DND-41 (cell line): ENCODE measurements at regions not wholly inside any gene's neighbourhood (a gene's known extent, or its start where the extent isn't known, plus 50 kb on each side); places are given as distances from the start of the nearest gene placed in this dataset.
"Not testable (repeated sequence)": the region's sequence is repeated elsewhere in the genome, so short reads cannot be mapped to it uniquely, and the experiment has no call there.

Experiments used
- ATAC-seq: fragments of 200-7000 bp; cut with Tn5 transposase; 3 replicates; pipeline ENCODE4 v1.9.1; 2021; ENCODE audit warnings: low read depth; ENCODE audit not compliant: insufficient read depth
- DNase-seq: peaks from one replicate; pipeline ENCODE4 v3.0.0-alpha.2; 2020
- H2AFZ ChIP-seq: 2 replicates; pipeline ENCODE4 v1.6.0; 2012; ENCODE audit warnings: low read depth, low read length
- H3K27ac ChIP-seq: 2 replicates; pipeline ENCODE4 v1.5.1; 2012; ENCODE audit warnings: low read length, inconsistent platforms
- H3K27me3 ChIP-seq: fragments of 200-600 bp; sonication (generic); 2 replicates; pipeline ENCODE4 v1.6.0; 2012; ENCODE audit warnings: low read length, mild to moderate bottlenecking, inconsistent platforms; ENCODE audit not compliant: insufficient read depth, poor library complexity
- H3K36me3 ChIP-seq: 2 replicates; pipeline ENCODE4 v1.5.1; 2012; ENCODE audit warnings: low read length, inconsistent platforms; ENCODE audit not compliant: insufficient read depth
- H3K4me1 ChIP-seq: 2 replicates; pipeline ENCODE4 v1.5.1; 2012; ENCODE audit warnings: mild to moderate bottlenecking, low read length; ENCODE audit not compliant: insufficient read depth
- H3K4me2 ChIP-seq: 2 replicates; pipeline ENCODE4 v1.6.0; 2012; ENCODE audit warnings: mild to moderate bottlenecking, moderate library complexity, low read length, inconsistent platforms; ENCODE audit not compliant: insufficient read depth
- H3K4me3 ChIP-seq, 2 experiments: fragments of 200-600 bp in 1 of 2; shearing (Covaris generic) in 1 of 2; 2 replicates each; pipeline ENCODE4 v1.5.1; 2012 to 2016; ENCODE audit warnings: inconsistent platforms in 2 of 2, low read length in 2 of 2, mild to moderate bottlenecking in 2 of 2, low read depth in 1 of 2, moderate library complexity in 1 of 2
- H3K79me2 ChIP-seq: 2 replicates; pipeline ENCODE4 v1.6.0; 2012; ENCODE audit warnings: low read length, inconsistent platforms; ENCODE audit not compliant: insufficient read depth
- H3K9ac ChIP-seq: 2 replicates; pipeline ENCODE4 v1.6.0; 2012; ENCODE audit warnings: low read depth, mild to moderate bottlenecking, inconsistent platforms, low read length, moderate library complexity
- H3K9me3 ChIP-seq: 2 replicates; pipeline ENCODE4 v1.5.1; 2012; ENCODE audit warnings: low read length, moderate library complexity, mild to moderate bottlenecking, inconsistent platforms; ENCODE audit not compliant: insufficient read depth, severe bottlenecking
- H4K20me1 ChIP-seq: 2 replicates; pipeline ENCODE4 v1.6.0; 2012; ENCODE audit warnings: low read length; ENCODE audit not compliant: insufficient read depth
- EZH2 ChIP-seq: IDR thresholded peaks from 3 replicates; pipeline ENCODE4 v1.6.1; 2012; ENCODE audit warnings: borderline replicate concordance, low read depth, mild to moderate bottlenecking, moderate library complexity, low read length, inconsistent platforms; ENCODE audit not compliant: severe bottlenecking
- TF ChIP-seq, protein P1 (sequence below): IDR thresholded peaks from 2 replicates; pipeline ENCODE4 v1.5.1; 2012; ENCODE audit warnings: borderline replicate concordance, low read length, moderate library complexity, mild to moderate bottlenecking; ENCODE audit not compliant: poor library complexity, severe bottlenecking; ENCODE audit errors: extremely low read depth

DNA sequence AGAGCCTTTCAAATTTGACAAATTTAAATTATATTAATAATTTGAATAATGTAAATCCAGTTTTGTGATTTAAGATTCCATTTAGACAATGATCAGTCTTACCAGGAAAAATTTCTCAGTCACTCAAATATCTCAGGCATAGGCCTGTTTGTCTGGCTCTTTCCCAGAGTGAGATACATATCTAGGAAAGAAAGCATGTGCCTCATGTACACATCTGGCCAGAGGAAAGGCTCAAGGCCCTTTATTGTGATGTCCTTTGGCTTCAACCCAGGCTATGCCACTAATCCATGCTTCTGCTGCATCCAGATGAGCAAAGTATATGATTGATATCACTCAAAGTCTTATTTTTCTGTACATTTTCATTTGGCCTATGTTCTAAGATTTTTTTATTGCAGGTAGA is 473.3 kb upstream of the ADGRL3 start:
- Histone ChIP-seq H3K27me3 (no peaks in the 10 kb centered on the region), H4K20me1 (no peaks in the 10 kb centered on the region), H3K27ac (no peak overlapping the region), H3K4me3 (no peak overlapping the region), H3K4me2 (no peak overlapping the region), H2AFZ (no peak overlapping the region), H3K4me1 (no peaks in the 10 kb centered on the region), H3K9ac (no peak overlapping the region), H3K79me2 (no peaks in the 10 kb centered on the region), H3K9me3 (no peaks in the 10 kb centered on the region), H3K36me3 (no peaks in the 10 kb centered on the region)
- no peak for TF ChIP-seq EZH2
- TF ChIP-seq, protein P1, sequence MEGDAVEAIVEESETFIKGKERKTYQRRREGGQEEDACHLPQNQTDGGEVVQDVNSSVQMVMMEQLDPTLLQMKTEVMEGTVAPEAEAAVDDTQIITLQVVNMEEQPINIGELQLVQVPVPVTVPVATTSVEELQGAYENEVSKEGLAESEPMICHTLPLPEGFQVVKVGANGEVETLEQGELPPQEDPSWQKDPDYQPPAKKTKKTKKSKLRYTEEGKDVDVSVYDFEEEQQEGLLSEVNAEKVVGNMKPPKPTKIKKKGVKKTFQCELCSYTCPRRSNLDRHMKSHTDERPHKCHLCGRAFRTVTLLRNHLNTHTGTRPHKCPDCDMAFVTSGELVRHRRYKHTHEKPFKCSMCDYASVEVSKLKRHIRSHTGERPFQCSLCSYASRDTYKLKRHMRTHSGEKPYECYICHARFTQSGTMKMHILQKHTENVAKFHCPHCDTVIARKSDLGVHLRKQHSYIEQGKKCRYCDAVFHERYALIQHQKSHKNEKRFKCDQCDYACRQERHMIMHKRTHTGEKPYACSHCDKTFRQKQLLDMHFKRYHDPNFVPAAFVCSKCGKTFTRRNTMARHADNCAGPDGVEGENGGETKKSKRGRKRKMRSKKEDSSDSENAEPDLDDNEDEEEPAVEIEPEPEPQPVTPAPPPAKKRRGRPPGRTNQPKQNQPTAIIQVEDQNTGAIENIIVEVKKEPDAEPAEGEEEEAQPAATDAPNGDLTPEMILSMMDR: no peak
- ATAC-seq (no peak), DNase-seq (no peak)

DNA sequence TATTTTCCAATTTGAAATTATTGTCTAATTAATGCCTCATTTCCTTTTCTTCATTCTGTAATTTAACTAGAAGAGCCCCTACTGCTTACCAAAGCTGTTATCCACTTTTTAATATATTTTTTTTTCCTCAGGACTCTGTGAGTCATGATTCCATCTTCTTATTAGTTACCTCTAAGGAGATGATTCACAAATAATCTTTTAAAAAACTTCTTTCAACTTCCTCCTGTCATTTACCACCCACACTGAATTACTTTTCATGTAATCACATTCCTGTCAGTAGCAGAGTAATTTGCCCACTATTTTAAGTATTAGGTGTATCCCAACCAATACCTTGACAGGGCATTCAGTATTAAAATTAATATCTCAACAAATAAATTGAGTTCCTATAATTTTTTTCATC is 470.9 kb upstream of the ADGRL3 start:
- Histone ChIP-seq H3K4me2 (no peak overlapping the region), H2AFZ (no peak overlapping the region), H4K20me1 (no peaks in the 10 kb centered on the region), H3K4me1 (no peaks in the 10 kb centered on the region), H3K27me3 (no peaks in the 10 kb centered on the region), H3K79me2 (no peaks in the 10 kb centered on the region), H3K27ac (no peak overlapping the region), H3K9ac (no peak overlapping the region), H3K36me3 (no peaks in the 10 kb centered on the region), H3K9me3 (no peaks in the 10 kb centered on the region), H3K4me3 (no peak overlapping the region)
- DNase-seq (no peak), ATAC-seq (no peak)
- no peak for TF ChIP-seq EZH2
- TF ChIP-seq, protein P1: no peak

DNA sequence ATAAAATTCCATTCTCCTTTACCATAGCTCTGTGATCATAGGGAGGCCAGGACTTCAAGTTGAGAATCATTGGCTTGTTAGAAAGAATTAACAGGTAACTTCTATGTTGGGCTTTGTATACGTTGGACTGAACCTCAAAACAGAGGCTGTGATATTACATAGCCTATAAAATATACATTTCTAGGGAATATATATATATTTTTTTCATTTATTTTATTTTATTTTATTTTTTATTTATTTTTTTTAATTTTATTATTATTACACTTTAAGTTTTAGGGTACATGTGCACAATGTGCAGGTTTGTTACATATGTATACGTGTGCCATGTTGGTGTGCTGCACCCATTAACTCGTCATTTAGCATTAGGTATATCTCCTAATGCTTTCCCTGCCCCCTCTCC is 470.4 kb upstream of the ADGRL3 start:
- H3K9ac ChIP-seq, H2AFZ ChIP-seq, H3K4me2 ChIP-seq, H4K20me1 ChIP-seq, H3K27ac ChIP-seq, H3K79me2 ChIP-seq, H3K4me1 ChIP-seq, H3K27me3 ChIP-seq, ATAC-seq, H3K4me3 ChIP-seq, H3K36me3 ChIP-seq, DNase-seq, H3K9me3 ChIP-seq: not testable (repeated sequence)

DNA sequence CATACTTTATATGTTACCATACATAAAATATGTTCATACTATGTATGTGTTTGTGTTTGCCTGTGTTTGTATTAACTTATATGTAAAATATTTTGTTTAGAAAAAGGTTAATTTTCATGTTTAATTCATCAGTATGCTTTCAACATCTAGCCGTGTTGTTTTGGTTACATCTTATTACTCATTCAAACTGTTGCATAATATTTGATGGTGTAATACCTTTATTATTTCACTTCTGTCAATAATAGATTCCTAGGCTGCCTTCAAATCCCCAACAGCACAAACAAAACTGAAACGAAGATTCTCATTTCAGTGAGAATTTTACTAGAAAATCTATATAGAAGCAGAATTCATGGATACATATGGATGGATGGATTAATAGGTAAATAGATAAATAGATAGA is 462.3 kb upstream of the ADGRL3 start:
- TF ChIP-seq, protein P1: no peak
- TF ChIP-seq EZH2: no peak
- no peak for ATAC-seq
- Histone ChIP-seq H3K79me2 (no peaks in the 10 kb centered on the region), H3K4me1 (no peaks in the 10 kb centered on the region), H3K4me3 (no peak overlapping the region), H4K20me1 (no peaks in the 10 kb centered on the region), H3K9ac (no peak overlapping the region), H3K4me2 (no peak overlapping the region), H3K36me3 (no peaks in the 10 kb centered on the region), H3K9me3 (no peaks in the 10 kb centered on the region), H3K27ac (no peak overlapping the region), H2AFZ (no peak overlapping the region), H3K27me3 (no peaks in the 10 kb centered on the region)
- DNase-seq: no peak
